ENCODE measurements at regions not wholly inside any gene's neighbourhood (a gene's known extent, or its start where the extent isn't known, plus 50 kb on each side); places are given as distances from the start of the nearest gene placed in this dataset.

GRCh38 chr7:93039786-93040185, 78.0 kb downstream of the SAMD9 start:
- H3K27ac ChIP-seq: no peak overlapping the region
- DNase-seq (ENCODE audit: low spot score): no peak
- no peak overlapping the region for H3K4me3 ChIP-seq
- no peak for TF ChIP-seq CTCF (IDR thresholded peaks at IDR 0.05)

GRCh38 chr7:93039282-93039681, 78.5 kb downstream of the SAMD9 start:
- no peak overlapping the region for H3K4me3 ChIP-seq
- no peak for TF ChIP-seq CTCF (IDR thresholded peaks at IDR 0.05)
- no peak overlapping the region for H3K27ac ChIP-seq
- DNase-seq (ENCODE audit: low spot score): no peak

- no peak overlapping the region for H3K27ac ChIP-seq
- no peak for TF ChIP-seq CTCF (IDR thresholded peaks at IDR 0.05)
- no peak for DNase-seq (ENCODE audit: low spot score)
These were observed 81.0 kb downstream of the SAMD9 start for GRCh38 chr7:93036807-93037206.

GRCh38 chr7:93036149-93036640, 81.6 kb downstream of the SAMD9 start:
- Histone ChIP-seq H3K4me3 (no peak overlapping the region), H3K27ac (no peak overlapping the region)
- DNase-seq (ENCODE audit: low spot score): no peak
- no peak for TF ChIP-seq CTCF (IDR thresholded peaks at IDR 0.05)

More at GRCh38 chr7:93036807-93037206, 81.0 kb downstream of the SAMD9 start:
- no peak overlapping the region for H3K4me3 ChIP-seq

GRCh38 chr7:93031795-93032194, 86.0 kb downstream of the SAMD9 start:
- DNase-seq (ENCODE audit: low spot score): no peak
- no peak for TF ChIP-seq CTCF (IDR thresholded peaks at IDR 0.05)
- no peak overlapping the region for H3K27ac ChIP-seq
- no peak overlapping the region for H3K4me3 ChIP-seq

GRCh38 chr7:93030605-93031225, 87.1 kb downstream of the SAMD9 start:
- Histone ChIP-seq H3K27ac (no peak overlapping the region), H3K4me3 (no peak overlapping the region)
- TF ChIP-seq CTCF (IDR thresholded peaks at IDR 0.05): no peak
- no peak for DNase-seq (ENCODE audit: low spot score)

- no peak for TF ChIP-seq CTCF (IDR thresholded peaks at IDR 0.05)
- DNase-seq (ENCODE audit: low spot score): no peak
- Histone ChIP-seq H3K27ac (no peak overlapping the region), H3K4me3 (no peak overlapping the region)
These were observed 88.7 kb downstream of the SAMD9 start for GRCh38 chr7:93029056-93029455.

Measured in coronary artery (tissue), 2 donors.